ENCODE measurements at regions not wholly inside any gene's neighbourhood (a gene's known extent, or its start where the extent isn't known, plus 50 kb on each side); places are given as distances from the start of the nearest gene placed in this dataset.

DNA sequence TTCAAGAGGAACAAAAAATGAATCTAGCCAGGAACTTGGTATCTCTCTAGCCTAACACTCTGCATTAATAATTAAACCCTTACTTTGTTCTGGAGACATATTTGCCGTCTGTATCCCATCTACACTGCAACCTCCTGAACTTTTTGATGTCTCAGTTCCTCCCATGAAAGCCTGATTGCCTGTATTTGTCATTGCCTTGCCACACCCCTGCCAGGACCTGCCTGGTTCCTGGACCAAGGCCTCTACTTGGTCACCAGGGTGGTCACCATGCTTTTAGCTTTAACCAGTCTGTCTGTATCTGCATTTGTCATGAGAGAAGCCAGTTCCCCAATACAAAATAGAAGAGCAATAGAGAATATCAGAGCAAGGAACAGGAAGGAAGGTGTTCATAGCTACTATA lies 58.8 kb upstream of the NOL4 start (continued):
- TF ChIP-seq, protein P1, sequence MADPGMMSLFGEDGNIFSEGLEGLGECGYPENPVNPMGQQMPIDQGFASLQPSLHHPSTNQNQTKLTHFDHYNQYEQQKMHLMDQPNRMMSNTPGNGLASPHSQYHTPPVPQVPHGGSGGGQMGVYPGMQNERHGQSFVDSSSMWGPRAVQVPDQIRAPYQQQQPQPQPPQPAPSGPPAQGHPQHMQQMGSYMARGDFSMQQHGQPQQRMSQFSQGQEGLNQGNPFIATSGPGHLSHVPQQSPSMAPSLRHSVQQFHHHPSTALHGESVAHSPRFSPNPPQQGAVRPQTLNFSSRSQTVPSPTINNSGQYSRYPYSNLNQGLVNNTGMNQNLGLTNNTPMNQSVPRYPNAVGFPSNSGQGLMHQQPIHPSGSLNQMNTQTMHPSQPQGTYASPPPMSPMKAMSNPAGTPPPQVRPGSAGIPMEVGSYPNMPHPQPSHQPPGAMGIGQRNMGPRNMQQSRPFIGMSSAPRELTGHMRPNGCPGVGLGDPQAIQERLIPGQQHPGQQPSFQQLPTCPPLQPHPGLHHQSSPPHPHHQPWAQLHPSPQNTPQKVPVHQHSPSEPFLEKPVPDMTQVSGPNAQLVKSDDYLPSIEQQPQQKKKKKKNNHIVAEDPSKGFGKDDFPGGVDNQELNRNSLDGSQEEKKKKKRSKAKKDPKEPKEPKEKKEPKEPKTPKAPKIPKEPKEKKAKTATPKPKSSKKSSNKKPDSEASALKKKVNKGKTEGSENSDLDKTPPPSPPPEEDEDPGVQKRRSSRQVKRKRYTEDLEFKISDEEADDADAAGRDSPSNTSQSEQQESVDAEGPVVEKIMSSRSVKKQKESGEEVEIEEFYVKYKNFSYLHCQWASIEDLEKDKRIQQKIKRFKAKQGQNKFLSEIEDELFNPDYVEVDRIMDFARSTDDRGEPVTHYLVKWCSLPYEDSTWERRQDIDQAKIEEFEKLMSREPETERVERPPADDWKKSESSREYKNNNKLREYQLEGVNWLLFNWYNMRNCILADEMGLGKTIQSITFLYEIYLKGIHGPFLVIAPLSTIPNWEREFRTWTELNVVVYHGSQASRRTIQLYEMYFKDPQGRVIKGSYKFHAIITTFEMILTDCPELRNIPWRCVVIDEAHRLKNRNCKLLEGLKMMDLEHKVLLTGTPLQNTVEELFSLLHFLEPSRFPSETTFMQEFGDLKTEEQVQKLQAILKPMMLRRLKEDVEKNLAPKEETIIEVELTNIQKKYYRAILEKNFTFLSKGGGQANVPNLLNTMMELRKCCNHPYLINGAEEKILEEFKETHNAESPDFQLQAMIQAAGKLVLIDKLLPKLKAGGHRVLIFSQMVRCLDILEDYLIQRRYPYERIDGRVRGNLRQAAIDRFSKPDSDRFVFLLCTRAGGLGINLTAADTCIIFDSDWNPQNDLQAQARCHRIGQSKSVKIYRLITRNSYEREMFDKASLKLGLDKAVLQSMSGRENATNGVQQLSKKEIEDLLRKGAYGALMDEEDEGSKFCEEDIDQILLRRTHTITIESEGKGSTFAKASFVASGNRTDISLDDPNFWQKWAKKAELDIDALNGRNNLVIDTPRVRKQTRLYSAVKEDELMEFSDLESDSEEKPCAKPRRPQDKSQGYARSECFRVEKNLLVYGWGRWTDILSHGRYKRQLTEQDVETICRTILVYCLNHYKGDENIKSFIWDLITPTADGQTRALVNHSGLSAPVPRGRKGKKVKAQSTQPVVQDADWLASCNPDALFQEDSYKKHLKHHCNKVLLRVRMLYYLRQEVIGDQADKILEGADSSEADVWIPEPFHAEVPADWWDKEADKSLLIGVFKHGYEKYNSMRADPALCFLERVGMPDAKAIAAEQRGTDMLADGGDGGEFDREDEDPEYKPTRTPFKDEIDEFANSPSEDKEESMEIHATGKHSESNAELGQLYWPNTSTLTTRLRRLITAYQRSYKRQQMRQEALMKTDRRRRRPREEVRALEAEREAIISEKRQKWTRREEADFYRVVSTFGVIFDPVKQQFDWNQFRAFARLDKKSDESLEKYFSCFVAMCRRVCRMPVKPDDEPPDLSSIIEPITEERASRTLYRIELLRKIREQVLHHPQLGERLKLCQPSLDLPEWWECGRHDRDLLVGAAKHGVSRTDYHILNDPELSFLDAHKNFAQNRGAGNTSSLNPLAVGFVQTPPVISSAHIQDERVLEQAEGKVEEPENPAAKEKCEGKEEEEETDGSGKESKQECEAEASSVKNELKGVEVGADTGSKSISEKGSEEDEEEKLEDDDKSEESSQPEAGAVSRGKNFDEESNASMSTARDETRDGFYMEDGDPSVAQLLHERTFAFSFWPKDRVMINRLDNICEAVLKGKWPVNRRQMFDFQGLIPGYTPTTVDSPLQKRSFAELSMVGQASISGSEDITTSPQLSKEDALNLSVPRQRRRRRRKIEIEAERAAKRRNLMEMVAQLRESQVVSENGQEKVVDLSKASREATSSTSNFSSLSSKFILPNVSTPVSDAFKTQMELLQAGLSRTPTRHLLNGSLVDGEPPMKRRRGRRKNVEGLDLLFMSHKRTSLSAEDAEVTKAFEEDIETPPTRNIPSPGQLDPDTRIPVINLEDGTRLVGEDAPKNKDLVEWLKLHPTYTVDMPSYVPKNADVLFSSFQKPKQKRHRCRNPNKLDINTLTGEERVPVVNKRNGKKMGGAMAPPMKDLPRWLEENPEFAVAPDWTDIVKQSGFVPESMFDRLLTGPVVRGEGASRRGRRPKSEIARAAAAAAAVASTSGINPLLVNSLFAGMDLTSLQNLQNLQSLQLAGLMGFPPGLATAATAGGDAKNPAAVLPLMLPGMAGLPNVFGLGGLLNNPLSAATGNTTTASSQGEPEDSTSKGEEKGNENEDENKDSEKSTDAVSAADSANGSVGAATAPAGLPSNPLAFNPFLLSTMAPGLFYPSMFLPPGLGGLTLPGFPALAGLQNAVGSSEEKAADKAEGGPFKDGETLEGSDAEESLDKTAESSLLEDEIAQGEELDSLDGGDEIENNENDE (IDR thresholded peaks at IDR 0.05; ENCODE audit: insufficient replicate concordance, low read length): no peak
- TF ChIP-seq KDM4A (IDR thresholded peaks at IDR 0.05; ENCODE audit: low read depth, low read length, severe bottlenecking) (no peak), JUN (IDR thresholded peaks at IDR 0.05; ENCODE audit: low read depth, low read length) (no peak), GABPA (IDR thresholded peaks at IDR 0.05; ENCODE audit: borderline replicate concordance, insufficient read depth, low read length) (no peak), NRF1 (IDR thresholded peaks at IDR 0.05; ENCODE audit: low read depth, low read length) (no peak), BRCA1 (IDR thresholded peaks at IDR 0.05; ENCODE audit: low read depth, low read length) (no peak), TEAD4 (IDR thresholded peaks at IDR 0.05; ENCODE audit: low read depth, low read length) (no peak), JUND (IDR thresholded peaks at IDR 0.05; ENCODE audit: low read length) (no peak), RBBP5 (IDR thresholded peaks at IDR 0.05; ENCODE audit: borderline replicate concordance, low read depth, low read length) (no peak), SP4 (IDR thresholded peaks at IDR 0.05; ENCODE audit: low read length) (no peak), TCF12 (IDR thresholded peaks at IDR 0.05; ENCODE audit: low read depth, low read length) (no peak), SIN3A (conservative IDR thresholded peaks at IDR 0.05 in 1 of 2, IDR thresholded peaks at IDR 0.05 in 1 of 2; ENCODE audit: low read depth in 1 of 2, low read length in 2 of 2) (no peak), POLR2AphosphoS5 (IDR thresholded peaks at IDR 0.05; ENCODE audit: low read depth, low read length) (no peak)
